ENCODE measurements at regions not wholly inside any gene's neighbourhood (a gene's known extent, or its start where the extent isn't known, plus 50 kb on each side); places are given as distances from the start of the nearest gene placed in this dataset.

GRCh38 chr6:112925702-112926101, 578.6 kb downstream of the RFPL4B start:
- Histone ChIP-seq H3K4me2 (ENCODE audit: low read depth, low read length, poor library complexity, severe bottlenecking) (no peak overlapping the region), H3K27ac (ENCODE audit: low read length) (no peak overlapping the region), H2AFZ (ENCODE audit: low read length) (no peak overlapping the region), H3K27me3 (ENCODE audit: low read length) (no peaks in the 10 kb centered on the region), H3K4me1 (ENCODE audit: low read length) (no peaks in the 10 kb centered on the region), H3K9me3 (ENCODE audit: low read length) (no peaks in the 10 kb centered on the region), H3K79me2 (ENCODE audit: low read length) (no peaks in the 10 kb centered on the region), H4K20me1 (ENCODE audit: insufficient read depth, low read depth, low read length) (no peaks in the 10 kb centered on the region), H3K36me3 (ENCODE audit: insufficient read depth, low read length) (no peaks in the 10 kb centered on the region), H3K9ac (ENCODE audit: low read length) (no peak overlapping the region), H3K4me3 (ENCODE audit: low read length) (no peak overlapping the region), H3K9me2 (replicated peaks; ENCODE audit: insufficient read depth, low read length) (no peaks in the 10 kb centered on the region)
- no peak for DNase-seq

GRCh38 chr6:112927641-112928320, 580.7 kb downstream of the RFPL4B start:
- H3K4me1 ChIP-seq (ENCODE audit: low read length): no peaks in the 10 kb centered on the region
- DNase-seq: no peak
- no peaks in the 10 kb centered on the region for H3K36me3 ChIP-seq (ENCODE audit: insufficient read depth, low read length)
- H3K27ac ChIP-seq (ENCODE audit: low read length): no peak overlapping the region
- no peaks in the 10 kb centered on the region for H3K27me3 ChIP-seq (ENCODE audit: low read length)
- no peaks in the 10 kb centered on the region for H3K9me3 ChIP-seq (ENCODE audit: low read length)
- H3K9ac ChIP-seq (ENCODE audit: low read length): no peak overlapping the region
- no peak overlapping the region for H3K4me3 ChIP-seq (ENCODE audit: low read length)
- no peaks in the 10 kb centered on the region for H4K20me1 ChIP-seq (ENCODE audit: insufficient read depth, low read depth, low read length)
- no peaks in the 10 kb centered on the region for H3K79me2 ChIP-seq (ENCODE audit: low read length)
- H2AFZ ChIP-seq (ENCODE audit: low read length): no peak overlapping the region
- no peak overlapping the region for H3K4me2 ChIP-seq (ENCODE audit: low read depth, low read length, poor library complexity, severe bottlenecking)
- no peaks in the 10 kb centered on the region for H3K9me2 ChIP-seq (replicated peaks; ENCODE audit: insufficient read depth, low read length)

- no peaks in the 10 kb centered on the region for H3K27me3 ChIP-seq (ENCODE audit: low read length)
- no peaks in the 10 kb centered on the region for H4K20me1 ChIP-seq (ENCODE audit: insufficient read depth, low read depth, low read length)
- DNase-seq: no peak
- no peak overlapping the region for H2AFZ ChIP-seq (ENCODE audit: low read length)
- H3K4me2 ChIP-seq (ENCODE audit: low read depth, low read length, poor library complexity, severe bottlenecking): no peak overlapping the region
- no peak overlapping the region for H3K27ac ChIP-seq (ENCODE audit: low read length)
- no peak overlapping the region for H3K9ac ChIP-seq (ENCODE audit: low read length)
- no peaks in the 10 kb centered on the region for H3K9me2 ChIP-seq (replicated peaks; ENCODE audit: insufficient read depth, low read length)
- H3K79me2 ChIP-seq (ENCODE audit: low read length): no peaks in the 10 kb centered on the region
- H3K9me3 ChIP-seq (ENCODE audit: low read length): no peaks in the 10 kb centered on the region
- H3K4me1 ChIP-seq (ENCODE audit: low read length): no peaks in the 10 kb centered on the region
- no peak overlapping the region for H3K4me3 ChIP-seq (ENCODE audit: low read length)
- no peaks in the 10 kb centered on the region for H3K36me3 ChIP-seq (ENCODE audit: insufficient read depth, low read length)
Measured at GRCh38 chr6:112929641-112930040, 582.5 kb downstream of the RFPL4B start.

- Histone ChIP-seq H3K9ac (ENCODE audit: low read length) (no peak overlapping the region), H3K27ac (ENCODE audit: low read length) (no peak overlapping the region), H3K4me2 (ENCODE audit: low read depth, low read length, poor library complexity, severe bottlenecking) (no peak overlapping the region), H2AFZ (ENCODE audit: low read length) (no peak overlapping the region), H3K27me3 (ENCODE audit: low read length) (no peaks in the 10 kb centered on the region), H3K9me2 (replicated peaks; ENCODE audit: insufficient read depth, low read length) (no peaks in the 10 kb centered on the region), H3K4me3 (ENCODE audit: low read length) (no peak overlapping the region), H4K20me1 (ENCODE audit: insufficient read depth, low read depth, low read length) (no peaks in the 10 kb centered on the region), H3K4me1 (ENCODE audit: low read length) (no peaks in the 10 kb centered on the region), H3K9me3 (ENCODE audit: low read length) (no peaks in the 10 kb centered on the region), H3K36me3 (ENCODE audit: insufficient read depth, low read length) (no peaks in the 10 kb centered on the region), H3K79me2 (ENCODE audit: low read length) (no peaks in the 10 kb centered on the region)
- no peak for DNase-seq
Measured at GRCh38 chr6:112931832-112932231, 584.7 kb downstream of the RFPL4B start.

GRCh38 chr6:112933947-112934346, 586.8 kb downstream of the RFPL4B start:
- Histone ChIP-seq H3K9me2 (replicated peaks; ENCODE audit: insufficient read depth, low read length) (no peaks in the 10 kb centered on the region), H3K9me3 (ENCODE audit: low read length) (no peaks in the 10 kb centered on the region), H3K79me2 (ENCODE audit: low read length) (no peaks in the 10 kb centered on the region), H3K4me1 (ENCODE audit: low read length) (no peaks in the 10 kb centered on the region), H3K27ac (ENCODE audit: low read length) (no peak overlapping the region), H4K20me1 (ENCODE audit: insufficient read depth, low read depth, low read length) (no peaks in the 10 kb centered on the region), H3K4me3 (ENCODE audit: low read length) (no peak overlapping the region), H3K36me3 (ENCODE audit: insufficient read depth, low read length) (no peaks in the 10 kb centered on the region), H3K9ac (ENCODE audit: low read length) (no peak overlapping the region), H3K27me3 (ENCODE audit: low read length) (no peaks in the 10 kb centered on the region), H3K4me2 (ENCODE audit: low read depth, low read length, poor library complexity, severe bottlenecking) (no peak overlapping the region), H2AFZ (ENCODE audit: low read length) (no peak overlapping the region)
- DNase-seq: no peak

- Histone ChIP-seq H3K9me2 (replicated peaks; ENCODE audit: insufficient read depth, low read length) (no peaks in the 10 kb centered on the region), H3K4me3 (ENCODE audit: low read length) (no peak overlapping the region), H3K79me2 (ENCODE audit: low read length) (no peaks in the 10 kb centered on the region), H3K4me1 (ENCODE audit: low read length) (no peaks in the 10 kb centered on the region), H4K20me1 (ENCODE audit: insufficient read depth, low read depth, low read length) (no peaks in the 10 kb centered on the region), H3K4me2 (ENCODE audit: low read depth, low read length, poor library complexity, severe bottlenecking) (no peak overlapping the region), H2AFZ (ENCODE audit: low read length) (no peak overlapping the region), H3K36me3 (ENCODE audit: insufficient read depth, low read length) (no peaks in the 10 kb centered on the region), H3K27me3 (ENCODE audit: low read length) (no peaks in the 10 kb centered on the region), H3K9me3 (ENCODE audit: low read length) (no peaks in the 10 kb centered on the region), H3K27ac (ENCODE audit: low read length) (no peak overlapping the region), H3K9ac (ENCODE audit: low read length) (no peak overlapping the region)
- no peak for DNase-seq
Measured at GRCh38 chr6:112934433-112935327, 587.5 kb downstream of the RFPL4B start.

- Histone ChIP-seq H3K27ac (ENCODE audit: low read length) (no peak overlapping the region), H3K9me2 (replicated peaks; ENCODE audit: insufficient read depth, low read length) (no peaks in the 10 kb centered on the region), H4K20me1 (ENCODE audit: insufficient read depth, low read depth, low read length) (no peaks in the 10 kb centered on the region), H3K27me3 (ENCODE audit: low read length) (no peaks in the 10 kb centered on the region), H3K4me3 (ENCODE audit: low read length) (no peak overlapping the region), H3K4me1 (ENCODE audit: low read length) (no peaks in the 10 kb centered on the region), H3K36me3 (ENCODE audit: insufficient read depth, low read length) (no peaks in the 10 kb centered on the region), H2AFZ (ENCODE audit: low read length) (no peak overlapping the region), H3K4me2 (ENCODE audit: low read depth, low read length, poor library complexity, severe bottlenecking) (no peak overlapping the region), H3K9ac (ENCODE audit: low read length) (no peak overlapping the region), H3K9me3 (ENCODE audit: low read length) (no peaks in the 10 kb centered on the region), H3K79me2 (ENCODE audit: low read length) (no peaks in the 10 kb centered on the region)
- no peak for DNase-seq
Measured at GRCh38 chr6:112935402-112936078, 588.4 kb downstream of the RFPL4B start.

- Histone ChIP-seq H3K27ac (ENCODE audit: low read length) (no peak overlapping the region), H3K79me2 (ENCODE audit: low read length) (no peaks in the 10 kb centered on the region), H3K27me3 (ENCODE audit: low read length) (no peaks in the 10 kb centered on the region), H3K9ac (ENCODE audit: low read length) (no peak overlapping the region), H3K4me2 (ENCODE audit: low read depth, low read length, poor library complexity, severe bottlenecking) (no peak overlapping the region), H2AFZ (ENCODE audit: low read length) (no peak overlapping the region), H3K36me3 (ENCODE audit: insufficient read depth, low read length) (no peaks in the 10 kb centered on the region), H3K4me3 (ENCODE audit: low read length) (no peak overlapping the region), H4K20me1 (ENCODE audit: insufficient read depth, low read depth, low read length) (no peaks in the 10 kb centered on the region), H3K9me2 (replicated peaks; ENCODE audit: insufficient read depth, low read length) (no peaks in the 10 kb centered on the region), H3K4me1 (ENCODE audit: low read length) (no peaks in the 10 kb centered on the region), H3K9me3 (ENCODE audit: low read length) (no peaks in the 10 kb centered on the region)
- DNase-seq: no peak
Measured at GRCh38 chr6:112936079-112936472, 588.9 kb downstream of the RFPL4B start.

Data from Karpas-422 (cell line).